Panc1 (cell line): ENCODE measurements at regions not wholly inside any gene's neighbourhood (a gene's known extent, or its start where the extent isn't known, plus 50 kb on each side); places are given as distances from the start of the nearest gene placed in this dataset.

Experiments used
- ATAC-seq: fragments of 200-7000 bp; cut with Tn5 transposase; 2 replicates; pipeline ENCODE4 v1.9.1; 2020; ENCODE audit warnings: mild to moderate bottlenecking, moderate library complexity
- BruUV-seq: library from RNA; stranded (reverse); fragments of 400-500 nt; replicated peaks from 2 replicates; lab custom pipeline; 2021; lab: Mats Ljungman, UMichigan
- CTCF ChIA-PET: fragments of 300-600 bp; sonication (Branson Sonifier 250); formaldehyde crosslinking; loops from one replicate; lab custom pipeline; 2022; ENCODE audit warnings: antibody characterized with exemption; lab: Charles Lee
- POLR2A ChIA-PET: fragments of 300-600 bp; sonication (Branson Sonifier 250); formaldehyde crosslinking; loops from one replicate; lab custom pipeline; 2022; ENCODE audit warnings: antibody characterized with exemption; lab: Charles Lee
- DNase-seq: peaks from one replicate; pipeline ENCODE4 v3.0.0-alpha.2; 2010; ENCODE audit warnings: low read depth, low spot score
- H3K27ac ChIP-seq: 2 replicates; pipeline ENCODE4 v1.5.1; 2011; ENCODE audit warnings: mild to moderate bottlenecking, low read length, inconsistent platforms
- H3K27me3 ChIP-seq: fragments of 200-500 bp; sonication (Bioruptor generic); 2 replicates; pipeline ENCODE4 v1.6.0; 2014; ENCODE audit warnings: low read length, inconsistent platforms; ENCODE audit not compliant: control insufficient read depth, insufficient read depth
- H3K36me3 ChIP-seq: fragments of 200-500 bp; sonication (Bioruptor generic); 2 replicates; pipeline ENCODE4 v1.5.1; 2014; ENCODE audit warnings: inconsistent platforms, mild to moderate bottlenecking, low read length, moderate library complexity; ENCODE audit not compliant: control insufficient read depth, insufficient read depth
- H3K4me1 ChIP-seq: 2 replicates; pipeline ENCODE4 v1.5.1; 2011; ENCODE audit warnings: inconsistent platforms, mild to moderate bottlenecking, low read length, moderate library complexity; ENCODE audit not compliant: control insufficient read depth, insufficient read depth
- H3K4me3 ChIP-seq, 2 experiments: 2 replicates each; pipeline ENCODE4 v1.5.1; 2011 to 2012; ENCODE audit warnings: low read depth in 2 of 2, low read length in 2 of 2, mild to moderate bottlenecking in 2 of 2, inconsistent platforms in 1 of 2, moderate library complexity in 1 of 2
- H3K9me3 ChIP-seq: fragments of 200-500 bp; sonication (Bioruptor generic); 2 replicates; pipeline ENCODE4 v1.5.1; 2014; ENCODE audit warnings: low read depth, mild to moderate bottlenecking, inconsistent platforms, low read length, moderate library complexity; ENCODE audit not compliant: control insufficient read depth, insufficient read depth
- CTCF ChIP-seq: fragments of 450-650 bp; IDR thresholded peaks from 2 replicates; pipeline ENCODE4 v1.5.1; 2017; ENCODE audit warnings: mild to moderate bottlenecking
- REST ChIP-seq, 2 experiments: IDR thresholded peaks; 2 replicates each; pipeline ENCODE4 v1.6.1; 2011 to 2012; ENCODE audit warnings: low read depth in 2 of 2, control low read depth in 1 of 2, low read length in 1 of 2, mild to moderate bottlenecking in 1 of 2, moderate library complexity in 1 of 2; ENCODE audit not compliant: insufficient read depth in 1 of 2
- SIN3A ChIP-seq: IDR thresholded peaks from 2 replicates; pipeline ENCODE4 v1.6.1; 2012; ENCODE audit warnings: low read depth, mild to moderate bottlenecking, low read length, moderate library complexity, borderline replicate concordance; ENCODE audit not compliant: insufficient read depth
- TCF7L2 ChIP-seq: IDR thresholded peaks from 2 replicates; pipeline ENCODE4 v1.6.1; 2011; ENCODE audit warnings: mild to moderate bottlenecking, low read depth, low read length, inconsistent platforms
- in situ Hi-C: cut with HindIII; loops from 2 replicates; pipeline ENCODE4 v1.10.0; 2016; ENCODE audit warnings: low sequenced_read_pairs, low pct_unique_long_range_greater_than_20kb
- intact Hi-C: fragments of 100-400 bp; cut with micrococcal nuclease; formaldehyde crosslinking; loops from one replicate; pipeline ENCODE4 v1.10.0; 2022; ENCODE audit not compliant: unreplicated experiment

GRCh38 chr2:7358865-7359447 is 441.7 kb downstream of the RNF144A start:
- CTCF ChIA-PET = no interaction called here
- POLR2A ChIA-PET = no interaction called here
- Histone ChIP-seq H3K4me3 (no peak overlapping the region), H3K9me3 (no peaks in the 10 kb centered on the region), H3K27me3 (no peaks in the 10 kb centered on the region), H3K36me3 (no peaks in the 10 kb centered on the region), H3K4me1 (no peaks in the 10 kb centered on the region), H3K27ac (no peak overlapping the region)
- TF ChIP-seq REST (IDR thresholded peaks at IDR 0.05; ENCODE audit: insufficient read depth in 1 of 2, low read depth in 2 of 2, low read length in 1 of 2) (no peak), SIN3A (no peak)
- DNase-seq (no peak), ATAC-seq (no peak)
- in situ Hi-C loops = no loop called here
- no TSS peak for BruUV-seq
- intact Hi-C loops = no loop called here

- H3K27ac ChIP-seq = no peak overlapping the region
- no peaks in the 10 kb centered on the region for H3K27me3 ChIP-seq
- in situ Hi-C loops = no loop called here
- H3K4me3 ChIP-seq = no peak overlapping the region
- no peak for ATAC-seq
- no peak for DNase-seq
- BruUV-seq = no TSS peak
- TF ChIP-seq CTCF = peak; percentile 14; the same call in 1 of the 2 replicates
- no peak for TF ChIP-seq SIN3A
- intact Hi-C loops = no loop called here
- no peaks in the 10 kb centered on the region for H3K4me1 ChIP-seq
- CTCF ChIA-PET = no interaction called here
- POLR2A ChIA-PET = no interaction called here
- no peaks in the 10 kb centered on the region for H3K36me3 ChIP-seq
- H3K9me3 ChIP-seq = peaks cover 4% of the 10 kb centered on the region; the same call in 1 of the 2 replicates
Measured at GRCh38 chr2:7363906-7364305, 446.7 kb downstream of the RNF144A start.

- ChIA-PET POLR2A (no interaction called here), CTCF (no interaction called here)
- Histone ChIP-seq H3K9me3 (peaks cover 4% of the 10 kb centered on the region; the same call in 1 of the 2 replicates), H3K4me1 (no peaks in the 10 kb centered on the region), H3K27me3 (no peaks in the 10 kb centered on the region), H3K36me3 (no peaks in the 10 kb centered on the region), H3K4me3 (no peak overlapping the region), H3K27ac (no peak overlapping the region)
- no TSS peak for BruUV-seq
- DNase-seq (no peak), ATAC-seq (no peak)
- in situ Hi-C loops = no loop called here
- TF ChIP-seq SIN3A = no peak
- no peak for TF ChIP-seq TCF7L2
- no peak for TF ChIP-seq REST (IDR thresholded peaks at IDR 0.05; ENCODE audit: insufficient read depth in 1 of 2, low read depth in 2 of 2, low read length in 1 of 2)
- intact Hi-C loops = no loop called here
Measured at GRCh38 chr2:7368211-7368610, 451.0 kb downstream of the RNF144A start.
